Astrocyte (in vitro differentiated cells and primary cell): ENCODE measurements at regions not wholly inside any gene's neighbourhood (a gene's known extent, or its start where the extent isn't known, plus 50 kb on each side); places are given as distances from the start of the nearest gene placed in this dataset.
"Not testable (repeated sequence)": the region's sequence is repeated elsewhere in the genome, so short reads cannot be mapped to it uniquely, and the experiment has no call there.

Experiments
- DNase-seq: peaks from one replicate; pipeline ENCODE4 v3.0.0-alpha.2; 2010; ENCODE audit warnings: low read depth
- FAIRE-seq: peaks from 2 replicates; lab custom pipeline; 2011; peaks lifted over from hg19 to GRCh38; lab: Jason Lieb, UNC
- H2AFZ ChIP-seq: 2 replicates; pipeline ENCODE4 v1.6.0; 2012; ENCODE audit warnings: low read depth, low read length, inconsistent platforms
- H3K27ac ChIP-seq: 2 replicates; pipeline ENCODE4 v1.5.1; 2011; ENCODE audit warnings: low read depth, low read length, inconsistent platforms
- H3K27me3 ChIP-seq: 2 replicates; pipeline ENCODE4 v1.6.0; 2011; ENCODE audit warnings: low read length, inconsistent platforms; ENCODE audit not compliant: insufficient read depth
- H3K36me3 ChIP-seq: 2 replicates; pipeline ENCODE4 v1.5.1; 2011; ENCODE audit warnings: low read length, inconsistent platforms; ENCODE audit not compliant: insufficient read depth
- H3K4me1 ChIP-seq: 2 replicates; pipeline ENCODE4 v1.5.1; 2011; ENCODE audit warnings: low read length, inconsistent platforms; ENCODE audit not compliant: insufficient read depth
- H3K4me2 ChIP-seq: 2 replicates; pipeline ENCODE4 v1.6.0; 2012; ENCODE audit warnings: low read length, inconsistent platforms
- H3K4me3 ChIP-seq: 2 replicates; pipeline ENCODE4 v1.5.1; 2011; ENCODE audit warnings: low read depth, mild to moderate bottlenecking, low read length, inconsistent platforms; ENCODE audit not compliant: insufficient read depth
- H3K79me2 ChIP-seq: 2 replicates; pipeline ENCODE4 v1.6.0; 2012; ENCODE audit warnings: mild to moderate bottlenecking, low read length, inconsistent platforms; ENCODE audit not compliant: insufficient read depth
- H3K9ac ChIP-seq: 2 replicates; pipeline ENCODE4 v1.6.0; 2012; ENCODE audit warnings: mild to moderate bottlenecking, low read length, inconsistent platforms
- H3K9me3 ChIP-seq: 2 replicates; pipeline ENCODE4 v1.5.1; 2012; ENCODE audit warnings: low read depth, mild to moderate bottlenecking, low read length, inconsistent platforms; ENCODE audit not compliant: insufficient read depth
- H4K20me1 ChIP-seq: 2 replicates; pipeline ENCODE4 v1.6.0; 2012; ENCODE audit warnings: low read length, inconsistent platforms; ENCODE audit not compliant: insufficient read depth
- H3K27ac Mint-ChIP-seq: one replicate; pipeline ENCODE4 v1.8.0; 2021; ENCODE audit warnings: mild to moderate bottlenecking, mixed read lengths; ENCODE audit not compliant: unreplicated experiment
- H3K27me3 Mint-ChIP-seq: one replicate; pipeline ENCODE4 v1.8.0; 2021; ENCODE audit warnings: low read depth, mixed read lengths; ENCODE audit not compliant: unreplicated experiment
- H3K36me3 Mint-ChIP-seq: one replicate; pipeline ENCODE4 v1.8.0; 2021; ENCODE audit warnings: low read depth, mixed read lengths; ENCODE audit not compliant: unreplicated experiment
- H3K4me1 Mint-ChIP-seq: one replicate; pipeline ENCODE4 v1.8.0; 2021; ENCODE audit warnings: low read depth, mixed read lengths; ENCODE audit not compliant: unreplicated experiment
- H3K4me3 Mint-ChIP-seq: one replicate; pipeline ENCODE4 v1.8.0; 2021; ENCODE audit warnings: mild to moderate bottlenecking, moderate library complexity, mixed read lengths; ENCODE audit not compliant: unreplicated experiment
- H3K9me3 Mint-ChIP-seq: one replicate; pipeline ENCODE4 v1.8.0; 2021; ENCODE audit warnings: mild to moderate bottlenecking, mixed read lengths; ENCODE audit not compliant: unreplicated experiment
- EZH2 ChIP-seq: IDR thresholded peaks from 2 replicates; pipeline ENCODE4 v1.6.1; 2012; ENCODE audit warnings: mild to moderate bottlenecking, low read length, inconsistent platforms; ENCODE audit not compliant: insufficient read depth
- TF ChIP-seq, protein P1 (sequence below): IDR thresholded peaks from 2 replicates; pipeline ENCODE4 v1.5.1; 2011; ENCODE audit warnings: low read depth, mild to moderate bottlenecking, inconsistent platforms, low read length, moderate library complexity; ENCODE audit not compliant: insufficient read depth

DNA sequence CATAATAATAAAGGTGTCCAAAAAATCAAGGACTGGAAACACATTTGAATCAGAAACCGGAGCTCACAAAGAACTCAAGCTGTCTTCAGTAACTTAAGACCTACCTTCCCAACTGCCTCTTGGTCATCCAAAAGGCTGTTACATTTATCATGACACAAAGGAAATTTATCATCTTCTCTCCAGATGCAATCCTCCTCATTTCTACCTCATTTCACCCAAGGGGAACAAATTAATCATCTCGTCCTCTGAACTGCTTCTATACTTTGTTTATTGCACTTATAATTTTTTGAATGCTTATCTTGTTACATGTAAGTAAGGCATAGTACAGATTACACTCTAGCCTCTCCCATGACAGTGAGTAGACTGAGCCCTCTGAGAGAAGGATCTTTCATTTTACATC, 105.1 kb upstream of the RGPD4 start:
- TF ChIP-seq EZH2: no peak
- TF ChIP-seq, protein P1, sequence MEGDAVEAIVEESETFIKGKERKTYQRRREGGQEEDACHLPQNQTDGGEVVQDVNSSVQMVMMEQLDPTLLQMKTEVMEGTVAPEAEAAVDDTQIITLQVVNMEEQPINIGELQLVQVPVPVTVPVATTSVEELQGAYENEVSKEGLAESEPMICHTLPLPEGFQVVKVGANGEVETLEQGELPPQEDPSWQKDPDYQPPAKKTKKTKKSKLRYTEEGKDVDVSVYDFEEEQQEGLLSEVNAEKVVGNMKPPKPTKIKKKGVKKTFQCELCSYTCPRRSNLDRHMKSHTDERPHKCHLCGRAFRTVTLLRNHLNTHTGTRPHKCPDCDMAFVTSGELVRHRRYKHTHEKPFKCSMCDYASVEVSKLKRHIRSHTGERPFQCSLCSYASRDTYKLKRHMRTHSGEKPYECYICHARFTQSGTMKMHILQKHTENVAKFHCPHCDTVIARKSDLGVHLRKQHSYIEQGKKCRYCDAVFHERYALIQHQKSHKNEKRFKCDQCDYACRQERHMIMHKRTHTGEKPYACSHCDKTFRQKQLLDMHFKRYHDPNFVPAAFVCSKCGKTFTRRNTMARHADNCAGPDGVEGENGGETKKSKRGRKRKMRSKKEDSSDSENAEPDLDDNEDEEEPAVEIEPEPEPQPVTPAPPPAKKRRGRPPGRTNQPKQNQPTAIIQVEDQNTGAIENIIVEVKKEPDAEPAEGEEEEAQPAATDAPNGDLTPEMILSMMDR: no peak
- Histone ChIP-seq H3K4me2 (no peak overlapping the region), H3K79me2 (no peaks in the 10 kb centered on the region), H4K20me1 (no peaks in the 10 kb centered on the region), H3K27me3 (no peaks in the 10 kb centered on the region), H3K4me1 (no peaks in the 10 kb centered on the region), H3K9ac (no peak overlapping the region), H3K36me3 (no peaks in the 10 kb centered on the region), H3K27ac (no peak overlapping the region), H3K4me3 (no peak overlapping the region), H2AFZ (no peak overlapping the region), H3K9me3 (no peaks in the 10 kb centered on the region)
- Mint-ChIP-seq H3K4me3 (no peak overlapping the region), H3K9me3 (no peaks in the 10 kb centered on the region), H3K27me3 (peaks cover 2% of the 10 kb centered on the region), H3K4me1 (no peaks in the 10 kb centered on the region), H3K27ac (no peak overlapping the region), H3K36me3 (no peaks in the 10 kb centered on the region)
- FAIRE-seq (no peak), DNase-seq (no peak)

DNA sequence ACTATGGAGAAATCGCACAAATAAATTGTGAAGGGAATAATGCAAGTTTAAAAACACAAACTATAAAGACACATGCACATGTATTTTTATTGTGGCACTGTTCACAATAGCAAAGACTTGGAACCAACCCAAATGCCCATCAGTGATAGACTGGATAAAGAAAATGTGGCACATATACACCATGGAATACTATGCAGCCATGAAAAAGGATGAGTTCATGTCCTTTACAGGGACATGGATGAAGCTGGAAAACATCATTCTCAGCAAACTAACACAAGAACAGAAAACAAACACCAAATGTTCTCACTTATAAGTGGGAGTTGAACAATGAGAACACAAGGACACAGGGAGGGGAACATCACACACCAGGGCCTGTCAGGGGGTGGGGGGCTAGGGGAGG, 100.9 kb upstream of the RGPD4 start:
- H3K27ac Mint-ChIP-seq, DNase-seq, H3K36me3 Mint-ChIP-seq, H2AFZ ChIP-seq, H3K36me3 ChIP-seq, H3K9me3 Mint-ChIP-seq, H3K4me3 ChIP-seq, FAIRE-seq, H3K4me2 ChIP-seq, H3K9me3 ChIP-seq, H3K4me1 ChIP-seq, H3K27ac ChIP-seq, H3K27me3 Mint-ChIP-seq, H3K27me3 ChIP-seq, H4K20me1 ChIP-seq, H3K4me1 Mint-ChIP-seq, H3K9ac ChIP-seq, H3K79me2 ChIP-seq, H3K4me3 Mint-ChIP-seq: not testable (repeated sequence)

DNA sequence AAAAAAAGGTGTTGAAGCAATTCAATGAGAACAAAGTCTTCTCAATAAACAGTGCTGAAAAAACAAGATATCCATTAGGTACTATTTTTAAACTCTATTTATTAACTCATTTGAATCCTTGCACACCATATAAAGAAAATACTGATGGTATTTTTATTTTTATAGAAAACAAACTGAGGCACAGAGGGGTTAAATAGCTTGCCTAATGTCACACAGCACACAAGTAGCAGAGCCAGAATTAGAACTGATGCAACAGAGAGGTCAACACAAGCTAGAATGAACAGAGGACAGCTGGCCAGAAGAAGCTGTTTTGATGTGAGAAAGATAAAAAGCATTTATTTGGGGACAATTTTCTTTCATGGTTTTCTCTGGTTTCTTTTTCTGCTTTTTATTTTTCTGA, 99.4 kb upstream of the RGPD4 start:
- Mint-ChIP-seq H3K27ac (no peak overlapping the region), H3K36me3 (no peaks in the 10 kb centered on the region), H3K27me3 (no peaks in the 10 kb centered on the region), H3K9me3 (no peaks in the 10 kb centered on the region), H3K4me1 (peaks cover 5% of the 10 kb centered on the region), H3K4me3 (no peak overlapping the region)
- Histone ChIP-seq H3K9ac (no peak overlapping the region), H4K20me1 (no peaks in the 10 kb centered on the region), H2AFZ (no peak overlapping the region), H3K9me3 (no peaks in the 10 kb centered on the region), H3K36me3 (no peaks in the 10 kb centered on the region), H3K27me3 (no peaks in the 10 kb centered on the region), H3K79me2 (no peaks in the 10 kb centered on the region), H3K4me3 (no peak overlapping the region), H3K27ac (no peak overlapping the region), H3K4me2 (no peak overlapping the region), H3K4me1 (no peaks in the 10 kb centered on the region)
- no peak for FAIRE-seq
- DNase-seq: no peak
- TF ChIP-seq, protein P1: no peak
- TF ChIP-seq EZH2: no peak
